Psoas muscle (tissue), 7 donors: ENCODE measurements at regions not wholly inside any gene's neighbourhood (a gene's known extent, or its start where the extent isn't known, plus 50 kb on each side); places are given as distances from the start of the nearest gene placed in this dataset.

Experiments used
- ATAC-seq, 4 donors: fragments of 200-7000 bp; cut with Tn5 transposase; one replicate each; pipeline ENCODE4 v1.9.1; 2020; ENCODE audit warnings: moderate library complexity in 3 of 4, mild to moderate bottlenecking in 2 of 4
- DNase-seq, 2 donors: peaks; one replicate each; pipeline ENCODE4 v3.0.0-alpha.2; 2020
- H3K27ac ChIP-seq: fragments of 200-600 bp; one replicate; pipeline ENCODE4 v1.8.0; 2022
- H3K27me3 ChIP-seq, 3 donors: fragments of 200-600 bp in 1 of 3; one replicate each; pipeline versions ENCODE4 v1.6.1 to v1.8.0; 2013 to 2022; ENCODE audit warnings: low read length in 2 of 3, mild to moderate bottlenecking in 2 of 3, moderate library complexity in 1 of 3; ENCODE audit not compliant: insufficient read depth in 3 of 3
- H3K36me3 ChIP-seq, 2 donors: fragments of 200-600 bp in 1 of 2; one replicate each; pipeline versions ENCODE4 v1.6.1 to v1.8.0; 2013 to 2022; ENCODE audit warnings: low read depth in 1 of 2, mild to moderate bottlenecking in 1 of 2, moderate library complexity in 1 of 2; ENCODE audit not compliant: insufficient read depth in 1 of 2
- H3K4me1 ChIP-seq: fragments of 200-600 bp; one replicate; pipeline ENCODE4 v1.8.0; 2022
- H3K4me3 ChIP-seq: fragments of 200-600 bp; one replicate; pipeline ENCODE4 v1.8.0; 2022; ENCODE audit warnings: mild to moderate bottlenecking
- H3K9me3 ChIP-seq: fragments of 200-600 bp; one replicate; pipeline ENCODE4 v1.8.0; 2022
- CTCF ChIP-seq: fragments of 200-600 bp; IDR thresholded peaks from one replicate; pipeline ENCODE4 v1.8.0; 2022; ENCODE audit warnings: antibody characterized with exemption
- WGBS, 3 donors: extraction: QIAGEN DNeasy Blood & Tissue Kit; methylation state at CpG; one replicate each; pipeline versions ENCODE4 v1.1.6 to v1.1.7; 2013; 5-methylcytosine and 5-hydroxymethylcytosine counted together
- intact Hi-C, 2 donors: fragments of 100-400 bp; cut with DNase I; formaldehyde crosslinking; loops; one replicate each; pipeline versions ENCODE4 v1.11.0 to v1.14.2; 2022
- donor health status: healthy with polysubstance abuse.
- donor health status: DM: no; HTN: no; CAD: no; lungs with moderate emphysema.
- donor health status: Bipolar disorder and iron deficiency.
- donor health status: healthy.
- donor health status: DM: yes; HTN: yes; CAD: no.
- donor health status: DM: no; HTN: no; CAD: no.
- donor health status: DM: yes; HTN: yes; CAD: no.

- no peaks in the 10 kb centered on the region for H3K36me3 ChIP-seq
- H3K27ac ChIP-seq: no peak overlapping the region
- TF ChIP-seq CTCF: peak; percentile 32
- 74 to 78% (median 74%) methylated on average over 5 of the region's 5 CpGs for WGBS, 3 donors
- H3K4me3 ChIP-seq: no peak overlapping the region
- H3K4me1 ChIP-seq: no peaks in the 10 kb centered on the region
- no peak for ATAC-seq
- H3K9me3 ChIP-seq: no peaks in the 10 kb centered on the region
- intact Hi-C loops: no loop called here
- no peaks in the 10 kb centered on the region for H3K27me3 ChIP-seq
- DNase-seq: no peak
These were observed 140.9 kb downstream of the RNF144B start for GRCh38 chr6:18527836-18528743.

DNA sequence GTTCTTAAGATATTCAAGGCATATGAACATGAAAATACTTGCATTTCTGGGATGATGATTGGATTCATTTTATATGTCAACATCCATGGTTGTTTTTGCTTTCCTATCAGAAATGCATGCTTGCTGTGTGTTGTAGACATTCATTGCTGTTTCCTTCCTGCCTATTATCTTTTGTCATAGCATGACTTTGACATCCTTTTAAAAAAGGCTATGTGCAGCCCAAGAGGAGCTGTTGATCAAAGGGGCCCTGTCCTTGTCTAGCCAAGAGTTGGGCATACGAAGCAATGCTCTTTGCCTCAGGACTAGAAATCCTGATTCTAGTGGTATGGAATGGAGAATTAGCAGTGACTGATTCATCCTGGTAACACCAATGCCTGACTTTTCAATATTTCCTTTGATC, 143.1 kb downstream of the RNF144B start:
- H3K4me3 ChIP-seq: no peak overlapping the region
- WGBS, 3 donors: 78 to 83% (median 80%) methylated on average over 1 of the region's 1 CpG
- no peak for TF ChIP-seq CTCF
- no peaks in the 10 kb centered on the region for H3K27me3 ChIP-seq
- no peaks in the 10 kb centered on the region for H3K36me3 ChIP-seq
- intact Hi-C loops: no loop called here
- H3K4me1 ChIP-seq: no peaks in the 10 kb centered on the region
- ATAC-seq (no peak), DNase-seq (no peak)
- no peaks in the 10 kb centered on the region for H3K9me3 ChIP-seq
- no peak overlapping the region for H3K27ac ChIP-seq

- Histone ChIP-seq H3K4me3 (no peak overlapping the region), H3K9me3 (no peaks in the 10 kb centered on the region), H3K36me3 (no peaks in the 10 kb centered on the region), H3K27ac (no peak overlapping the region), H3K27me3 (peaks cover 0 to 2% (median 0%) of the 10 kb centered on the region in 3 donors), H3K4me1 (no peaks in the 10 kb centered on the region)
- ATAC-seq (no peak), DNase-seq (no peak)
- intact Hi-C loops: no loop called here
- no peak for TF ChIP-seq CTCF
- WGBS, 3 donors: 83 to 95% (median 87%) methylated on average over 2 of the region's 2 CpGs
These were observed 145.0 kb downstream of the RNF144B start for GRCh38 chr6:18532139-18532538.

GRCh38 chr6:18533793-18534192, 146.6 kb downstream of the RNF144B start:
- Histone ChIP-seq H3K4me1 (no peaks in the 10 kb centered on the region), H3K36me3 (no peaks in the 10 kb centered on the region), H3K27ac (no peak overlapping the region), H3K27me3 (peaks cover 0 to 2% (median 0%) of the 10 kb centered on the region in 3 donors), H3K4me3 (no peak overlapping the region), H3K9me3 (no peaks in the 10 kb centered on the region)
- WGBS, 3 donors: 62 to 69% (median 69%) methylated on average over 5 of the region's 5 CpGs
- no peak for ATAC-seq
- intact Hi-C loops: no loop called here
- no peak for TF ChIP-seq CTCF
- DNase-seq: no peak
